SK-N-MC (cell line): ENCODE measurements at regions not wholly inside any gene's neighbourhood (a gene's known extent, or its start where the extent isn't known, plus 50 kb on each side); places are given as distances from the start of the nearest gene placed in this dataset.

ENCODE experiments used
- DNase-seq: peaks from one replicate; pipeline ENCODE4 v3.0.0-alpha.2; 2011; ENCODE audit warnings: low read depth, low spot score
- H3K27ac ChIP-seq: fragments of 200-600 bp; sonication (generic); 2 replicates; pipeline ENCODE4 v1.5.1; 2016; ENCODE audit warnings: mixed run types
- H3K36me3 ChIP-seq: fragments of 200-600 bp; sonication (generic); 2 replicates; pipeline ENCODE4 v1.6.1; 2017; ENCODE audit warnings: antibody characterized with exemption, low read length, mixed read lengths; ENCODE audit not compliant: insufficient read depth
- H3K4me3 ChIP-seq: fragments of 200-600 bp; sonication (generic); 2 replicates; pipeline ENCODE4 v1.5.1; 2016
- H3K9ac ChIP-seq: fragments of 200-600 bp; sonication (generic); 2 replicates; pipeline ENCODE4 v1.8.0; 2017; ENCODE audit warnings: mixed run types, mixed read lengths; ENCODE audit not compliant: insufficient read length
- H3K9me3 ChIP-seq: fragments of 200-600 bp; sonication (generic); 2 replicates; pipeline ENCODE4 v1.6.1; 2017; ENCODE audit warnings: low read depth, mild to moderate bottlenecking, antibody characterized with exemption, low read length, moderate library complexity, mixed read lengths
- EZH2 ChIP-seq: fragments of 200-600 bp; sonication (generic); IDR thresholded peaks from one replicate; pipeline ENCODE4 v1.6.1; 2017; ENCODE audit warnings: antibody characterized with exemption
- FOXP2 ChIP-seq: optimal IDR thresholded peaks from 2 replicates; pipeline ENCODE3; 2011; ENCODE audit warnings: mild to moderate bottlenecking, moderate library complexity; ENCODE audit not compliant: insufficient read depth; ENCODE audit errors: extremely low read length, control extremely low read depth
- POLR2AphosphoS5 ChIP-seq: IDR thresholded peaks from 2 replicates; pipeline ENCODE4 v1.6.1; 2012; ENCODE audit warnings: mild to moderate bottlenecking, low read depth, low read length, borderline replicate concordance

DNA sequence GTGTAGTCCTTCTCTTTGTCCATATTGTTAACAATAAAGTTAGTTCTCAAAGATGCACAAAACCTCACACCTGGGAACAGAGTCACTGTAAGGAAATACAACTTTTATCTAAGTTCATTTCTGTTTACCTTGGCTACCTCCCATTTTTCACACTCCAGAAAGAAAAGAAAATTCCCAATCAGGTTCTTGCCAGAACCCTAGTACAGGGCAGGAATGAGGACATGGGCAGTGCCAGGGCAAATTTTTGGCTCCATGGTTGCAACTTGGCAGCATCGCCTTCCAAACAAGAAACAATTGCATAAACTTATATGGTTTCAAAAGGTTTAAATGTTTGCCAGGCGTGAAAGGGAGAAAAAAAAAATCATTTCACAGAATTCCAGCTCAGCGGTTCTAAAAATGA, 296.3 kb upstream of the PRKD1 start:
- DNase-seq, result no peak

DNA sequence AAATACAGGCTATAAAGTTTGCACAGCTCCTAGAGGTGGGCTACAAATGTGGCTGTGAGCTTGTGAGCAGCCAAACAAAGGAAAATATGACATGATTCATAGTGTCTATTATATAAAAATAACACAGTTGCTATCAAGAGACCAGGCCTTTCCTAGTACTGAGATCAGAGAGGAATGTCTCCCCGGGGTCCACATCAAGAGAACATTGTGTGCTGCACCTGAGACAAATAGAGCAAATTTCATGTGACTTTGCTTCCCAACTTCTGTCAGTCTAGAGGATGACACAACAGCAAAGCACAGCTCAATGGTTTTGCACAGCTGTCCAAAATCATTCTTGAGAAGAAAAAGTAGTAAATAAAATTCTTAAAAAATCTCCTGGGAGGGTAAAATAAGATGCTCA, 297.5 kb upstream of the PRKD1 start:
- no peak for TF ChIP-seq FOXP2
- TF ChIP-seq EZH2, result no peak
- TF ChIP-seq POLR2AphosphoS5, result no peak
- Histone ChIP-seq H3K4me3 (no peak overlapping the region), H3K9ac (no peak overlapping the region), H3K9me3 (no peaks in the 10 kb centered on the region), H3K36me3 (no peaks in the 10 kb centered on the region), H3K27ac (no peak overlapping the region)
- DNase-seq, result no peak

More for the DNA sequence above, 296.3 kb upstream of the PRKD1 start:
- TF ChIP-seq FOXP2 (no peak), POLR2AphosphoS5 (no peak), EZH2 (no peak)
- H3K9me3 ChIP-seq, result no peaks in the 10 kb centered on the region
- H3K27ac ChIP-seq, result no peak overlapping the region
- H3K9ac ChIP-seq, result no peak overlapping the region
- no peak overlapping the region for H3K4me3 ChIP-seq
- H3K36me3 ChIP-seq, result no peaks in the 10 kb centered on the region

DNA sequence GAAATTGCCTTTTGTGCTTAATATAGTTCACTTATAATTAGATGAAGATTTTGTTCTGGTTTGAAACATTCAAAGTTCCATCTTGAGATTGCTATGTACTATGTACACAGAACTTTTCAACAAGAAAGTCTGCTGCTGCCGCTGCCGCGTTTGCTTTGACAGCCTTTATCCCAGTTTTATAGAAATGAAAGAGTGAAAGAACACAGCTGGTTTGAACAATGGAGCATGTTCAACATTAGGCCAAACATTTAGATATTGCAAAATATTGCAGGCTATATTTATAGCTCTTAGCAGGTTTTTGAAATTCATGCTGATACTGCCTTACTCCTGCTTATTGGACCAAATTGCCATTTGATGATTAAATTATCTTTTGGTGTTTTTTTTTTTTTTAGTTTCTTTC, 299.8 kb upstream of the PRKD1 start:
- no peak overlapping the region for H3K4me3 ChIP-seq
- H3K9ac ChIP-seq, result no peak overlapping the region
- no peak overlapping the region for H3K27ac ChIP-seq
- TF ChIP-seq POLR2AphosphoS5, result no peak
- H3K36me3 ChIP-seq, result no peaks in the 10 kb centered on the region
- no peaks in the 10 kb centered on the region for H3K9me3 ChIP-seq
- DNase-seq, result no peak

DNA sequence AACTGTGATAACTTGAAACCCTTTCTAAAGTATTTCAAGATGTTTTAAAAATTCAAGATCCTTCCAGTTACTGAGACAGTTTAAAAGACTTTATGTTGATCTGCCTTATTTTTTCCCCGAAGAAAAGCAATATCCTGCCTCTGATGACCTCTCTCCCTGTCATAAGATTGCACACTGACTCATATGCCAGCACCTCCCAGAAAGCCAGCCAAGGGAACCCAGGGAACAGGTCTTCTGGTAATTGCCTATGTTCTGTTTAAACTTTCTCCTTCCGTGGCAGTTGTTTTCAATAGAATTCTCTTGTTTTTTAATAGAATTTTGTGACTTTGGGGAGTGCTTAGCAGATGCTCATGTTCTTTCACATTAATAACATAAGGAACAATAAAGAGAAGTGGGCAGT, 300.2 kb upstream of the PRKD1 start:
- no peaks in the 10 kb centered on the region for H3K36me3 ChIP-seq
- H3K4me3 ChIP-seq, result no peak overlapping the region
- no peak for DNase-seq
- H3K9me3 ChIP-seq, result no peaks in the 10 kb centered on the region
- H3K9ac ChIP-seq, result no peak overlapping the region
- TF ChIP-seq POLR2AphosphoS5 (no peak), FOXP2 (no peak), EZH2 (no peak)
- H3K27ac ChIP-seq, result no peak overlapping the region

DNA sequence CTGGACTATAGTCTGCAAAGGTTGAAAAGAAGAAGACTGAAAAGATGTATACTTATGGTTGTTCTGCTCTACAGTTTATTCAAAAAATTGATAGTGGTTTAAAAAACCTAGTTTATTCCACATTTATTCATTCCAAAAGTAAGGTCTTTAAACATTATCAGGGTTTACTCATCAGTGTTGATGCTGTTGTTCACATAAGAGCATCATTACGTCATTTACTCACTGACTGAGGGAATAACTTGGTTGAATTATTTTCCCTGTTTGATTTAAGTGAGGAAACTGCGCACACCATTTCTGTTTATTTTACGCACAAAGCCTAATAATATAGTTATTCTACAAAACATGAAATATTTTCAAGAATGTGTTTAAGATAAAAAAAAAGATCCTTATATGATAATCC, 303.1 kb upstream of the PRKD1 start:
- Histone ChIP-seq H3K9me3 (no peaks in the 10 kb centered on the region), H3K9ac (no peak overlapping the region), H3K4me3 (no peak overlapping the region), H3K27ac (no peak overlapping the region), H3K36me3 (no peaks in the 10 kb centered on the region)
- TF ChIP-seq POLR2AphosphoS5 (no peak), EZH2 (no peak), FOXP2 (no peak)
- DNase-seq, result no peak

DNA sequence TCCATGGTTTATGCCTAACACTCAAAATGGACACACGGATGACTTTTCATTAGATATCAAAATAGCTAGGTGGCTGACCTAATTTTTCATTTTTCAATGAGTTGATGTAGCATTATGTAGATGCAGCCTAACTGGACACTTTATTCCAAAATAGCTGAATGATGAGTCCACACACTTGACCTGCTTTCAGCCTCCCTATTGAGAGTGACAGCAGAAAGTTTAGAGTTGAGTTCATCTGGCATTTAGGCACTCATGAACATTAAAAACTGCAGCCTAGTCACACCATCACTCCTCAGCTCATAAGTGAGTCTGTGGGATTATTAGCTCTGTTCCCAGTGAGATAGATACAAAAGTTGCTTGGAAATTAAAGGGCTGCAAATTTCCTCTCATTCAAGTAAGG, 307.3 kb upstream of the PRKD1 start:
- H3K9me3 ChIP-seq, result no peaks in the 10 kb centered on the region
- H3K27ac ChIP-seq, result no peak overlapping the region
- no peak overlapping the region for H3K9ac ChIP-seq
- TF ChIP-seq POLR2AphosphoS5, result no peak
- TF ChIP-seq FOXP2, result no peak
- no peaks in the 10 kb centered on the region for H3K36me3 ChIP-seq
- no peak for DNase-seq
- no peak overlapping the region for H3K4me3 ChIP-seq

DNA sequence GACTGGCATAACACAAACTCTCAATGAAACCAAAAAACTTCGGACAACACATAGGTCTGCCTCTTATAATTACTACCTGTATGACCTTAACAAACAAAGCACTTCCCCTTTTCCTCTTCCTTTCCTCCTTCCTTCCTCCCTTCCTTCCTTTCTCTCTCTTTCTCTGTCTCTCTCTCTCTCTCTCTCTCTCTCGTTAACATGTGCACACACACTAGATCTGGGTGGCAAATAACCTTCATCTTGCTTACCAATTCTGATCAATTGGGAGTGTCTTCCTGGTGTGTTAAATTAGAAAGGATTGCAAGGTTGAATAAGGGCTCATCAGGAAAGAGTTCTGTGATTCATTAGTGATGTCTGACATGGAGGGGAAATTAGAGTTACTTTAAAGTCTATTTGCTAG, 307.8 kb upstream of the PRKD1 start:
- DNase-seq, result no peak

DNA sequence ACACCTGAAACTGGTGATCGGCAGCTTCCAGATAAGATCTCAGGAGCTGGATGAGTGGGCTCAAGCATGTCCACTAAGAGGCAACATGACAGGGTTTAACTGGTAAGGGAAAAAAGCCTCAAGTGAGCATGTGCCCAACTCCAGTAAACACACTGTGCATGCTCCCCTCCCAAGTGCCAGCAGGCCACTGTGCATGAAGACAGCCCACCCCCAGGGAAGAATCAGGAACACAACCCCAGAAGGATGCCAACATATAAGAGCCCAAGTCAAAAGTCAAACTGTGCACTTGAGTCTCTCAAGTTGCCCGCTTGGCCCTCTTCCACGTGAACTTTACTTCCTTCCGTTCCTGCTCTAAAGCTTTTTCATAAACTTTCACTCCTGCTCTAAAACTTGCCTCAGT, 311.3 kb upstream of the PRKD1 start:
- no peaks in the 10 kb centered on the region for H3K36me3 ChIP-seq
- H3K4me3 ChIP-seq, result no peak overlapping the region
- TF ChIP-seq POLR2AphosphoS5 (no peak), FOXP2 (no peak), EZH2 (no peak)
- no peaks in the 10 kb centered on the region for H3K9me3 ChIP-seq
- no peak for DNase-seq
- no peak overlapping the region for H3K9ac ChIP-seq
- H3K27ac ChIP-seq, result no peak overlapping the region

More for the DNA sequence above, 307.8 kb upstream of the PRKD1 start:
- no peak for TF ChIP-seq EZH2
- TF ChIP-seq FOXP2, result no peak
- TF ChIP-seq POLR2AphosphoS5, result no peak
- Histone ChIP-seq H3K4me3 (no peak overlapping the region), H3K36me3 (no peaks in the 10 kb centered on the region), H3K9me3 (no peaks in the 10 kb centered on the region), H3K27ac (no peak overlapping the region), H3K9ac (no peak overlapping the region)

DNA sequence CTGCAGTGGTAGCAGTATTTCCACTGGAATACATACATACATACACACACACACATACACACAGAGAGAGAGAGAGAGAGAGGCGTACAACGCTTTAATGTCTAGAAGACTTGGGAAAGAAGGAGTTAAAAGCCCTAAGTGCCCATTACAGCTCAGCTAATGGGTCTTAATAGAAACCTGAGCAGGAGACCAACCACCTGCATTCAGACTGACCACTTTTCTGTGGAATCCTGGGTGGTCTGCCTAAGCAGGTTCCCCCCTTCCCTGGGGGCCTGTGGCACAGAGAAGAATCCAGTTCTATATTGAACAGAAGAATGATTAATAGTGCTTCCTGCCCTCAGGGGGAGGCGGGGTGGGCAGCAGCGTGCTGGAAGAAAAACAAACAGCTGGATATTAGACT, 312.4 kb upstream of the PRKD1 start:
- Histone ChIP-seq H3K27ac (no peak overlapping the region), H3K9ac (no peak overlapping the region), H3K4me3 (no peak overlapping the region), H3K36me3 (no peaks in the 10 kb centered on the region), H3K9me3 (no peaks in the 10 kb centered on the region)
- no peak for TF ChIP-seq POLR2AphosphoS5
- no peak for TF ChIP-seq EZH2
- no peak for TF ChIP-seq FOXP2
- DNase-seq, result no peak
